ENCODE measurements at regions not wholly inside any gene's neighbourhood (a gene's known extent, or its start where the extent isn't known, plus 50 kb on each side); places are given as distances from the start of the nearest gene placed in this dataset.

DNA sequence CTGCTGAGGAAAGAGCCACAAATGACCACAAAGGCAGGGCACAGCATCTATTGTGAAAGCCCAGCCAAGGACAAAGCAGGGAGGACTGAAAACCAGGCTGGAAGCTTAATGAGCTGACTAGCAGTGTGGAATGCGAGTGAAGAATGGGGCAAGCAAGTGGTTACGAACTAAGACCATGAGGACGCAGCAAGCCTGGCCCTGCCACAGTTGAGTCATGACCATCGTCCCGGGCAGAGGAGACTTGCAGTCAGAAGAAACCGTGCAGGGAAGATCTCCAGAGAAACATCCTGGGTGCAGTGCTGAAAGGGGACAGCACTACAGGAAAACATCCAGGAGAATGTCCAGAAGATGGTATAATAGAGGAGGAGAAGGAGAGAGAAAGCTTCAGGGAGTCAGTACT, 120.5 kb upstream of the GYPC start:
- TF ChIP-seq, protein P1, sequence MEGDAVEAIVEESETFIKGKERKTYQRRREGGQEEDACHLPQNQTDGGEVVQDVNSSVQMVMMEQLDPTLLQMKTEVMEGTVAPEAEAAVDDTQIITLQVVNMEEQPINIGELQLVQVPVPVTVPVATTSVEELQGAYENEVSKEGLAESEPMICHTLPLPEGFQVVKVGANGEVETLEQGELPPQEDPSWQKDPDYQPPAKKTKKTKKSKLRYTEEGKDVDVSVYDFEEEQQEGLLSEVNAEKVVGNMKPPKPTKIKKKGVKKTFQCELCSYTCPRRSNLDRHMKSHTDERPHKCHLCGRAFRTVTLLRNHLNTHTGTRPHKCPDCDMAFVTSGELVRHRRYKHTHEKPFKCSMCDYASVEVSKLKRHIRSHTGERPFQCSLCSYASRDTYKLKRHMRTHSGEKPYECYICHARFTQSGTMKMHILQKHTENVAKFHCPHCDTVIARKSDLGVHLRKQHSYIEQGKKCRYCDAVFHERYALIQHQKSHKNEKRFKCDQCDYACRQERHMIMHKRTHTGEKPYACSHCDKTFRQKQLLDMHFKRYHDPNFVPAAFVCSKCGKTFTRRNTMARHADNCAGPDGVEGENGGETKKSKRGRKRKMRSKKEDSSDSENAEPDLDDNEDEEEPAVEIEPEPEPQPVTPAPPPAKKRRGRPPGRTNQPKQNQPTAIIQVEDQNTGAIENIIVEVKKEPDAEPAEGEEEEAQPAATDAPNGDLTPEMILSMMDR (IDR thresholded peaks at IDR 0.05), result no peak
- TF ChIP-seq POLR2A (IDR thresholded peaks at IDR 0.05) (no peak), EP300 (IDR thresholded peaks at IDR 0.05) (no peak)
